ENCODE measurements at regions not wholly inside any gene's neighbourhood (a gene's known extent, or its start where the extent isn't known, plus 50 kb on each side); places are given as distances from the start of the nearest gene placed in this dataset.
"Not testable (repeated sequence)": the region's sequence is repeated elsewhere in the genome, so short reads cannot be mapped to it uniquely, and the experiment has no call there.

- TF ChIP-seq CTCF (conservative IDR thresholded peaks at IDR 0.05) (no peak), ZFX (IDR thresholded peaks at IDR 0.05) (no peak)
Observed at GRCh38 chr2:150062416-150062815, 425.1 kb downstream of the RND3 start.

DNA sequence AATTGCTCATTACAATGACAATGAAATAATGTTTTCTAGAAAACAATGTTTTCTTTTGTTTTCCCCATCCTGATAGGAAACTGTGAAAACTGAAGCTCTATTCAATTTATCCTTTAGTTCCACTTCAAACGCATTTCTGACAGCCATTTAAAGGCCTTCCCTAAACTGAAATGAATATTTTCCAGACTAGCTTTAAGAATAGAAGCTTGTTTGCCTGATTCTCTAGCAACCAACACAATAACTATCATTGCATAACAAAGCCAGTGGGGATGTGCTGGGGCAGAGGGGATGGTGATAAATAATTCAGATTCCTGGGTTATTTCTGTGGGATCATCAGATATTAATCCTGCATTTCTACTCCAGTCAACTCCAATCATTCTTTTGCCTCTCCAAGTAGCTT lies 427.1 kb downstream of the RND3 start:
- no peak for TF ChIP-seq CTCF (conservative IDR thresholded peaks at IDR 0.05)
- TF ChIP-seq ZFX (IDR thresholded peaks at IDR 0.05), result no peak
- H3K27ac ChIP-seq, result no peak overlapping the region

More at GRCh38 chr2:150062416-150062815, 425.1 kb downstream of the RND3 start:
- H3K27ac ChIP-seq, result no peak overlapping the region

- not testable (repeated sequence) for H3K27ac ChIP-seq
Observed at GRCh38 chr2:150059676-150060075, 427.8 kb downstream of the RND3 start.

DNA sequence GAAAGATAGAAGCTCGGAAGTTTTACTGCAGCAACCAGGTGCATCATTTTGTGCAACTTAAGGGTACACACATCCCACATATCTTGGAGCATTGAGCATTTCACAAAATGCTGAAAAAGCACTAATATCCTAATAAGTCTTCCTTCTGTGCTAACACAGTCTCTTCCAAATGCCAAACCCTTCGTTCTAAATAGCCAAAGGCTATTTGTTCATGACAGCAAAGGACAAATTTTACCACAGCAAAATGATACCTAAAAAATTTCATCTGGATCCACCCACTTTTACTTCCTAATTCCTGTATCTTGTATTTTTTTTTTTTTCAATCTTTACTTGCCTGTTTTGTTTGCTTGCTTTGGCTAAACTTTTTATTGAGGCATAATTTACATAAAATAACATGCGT lies 435.0 kb downstream of the RND3 start:
- TF ChIP-seq CTCF (conservative IDR thresholded peaks at IDR 0.05) (no peak), ZFX (IDR thresholded peaks at IDR 0.05) (no peak)
- H3K27ac ChIP-seq, result no peak overlapping the region

DNA sequence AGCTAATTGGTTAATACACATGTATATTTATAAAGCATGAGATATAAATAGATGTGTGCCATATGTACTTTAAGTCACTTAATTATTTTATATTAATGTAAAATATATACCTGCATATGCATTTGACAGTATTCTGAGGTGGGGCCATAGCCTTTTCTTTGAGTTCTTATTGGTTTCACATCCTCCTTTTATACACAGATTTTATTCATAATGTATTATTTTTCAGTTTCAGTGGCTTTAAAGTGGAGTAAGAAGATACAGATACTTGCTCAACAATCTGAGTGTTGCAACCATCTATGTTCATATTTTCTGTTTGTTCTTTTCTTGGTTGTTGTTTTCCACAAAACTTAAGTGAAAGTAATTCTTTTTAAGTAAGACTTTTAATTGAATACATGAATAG lies 436.5 kb downstream of the RND3 start:
- H3K27ac ChIP-seq, result no peak overlapping the region
- no peak for TF ChIP-seq ZFX (IDR thresholded peaks at IDR 0.05)
- TF ChIP-seq CTCF (conservative IDR thresholded peaks at IDR 0.05), result no peak

DNA sequence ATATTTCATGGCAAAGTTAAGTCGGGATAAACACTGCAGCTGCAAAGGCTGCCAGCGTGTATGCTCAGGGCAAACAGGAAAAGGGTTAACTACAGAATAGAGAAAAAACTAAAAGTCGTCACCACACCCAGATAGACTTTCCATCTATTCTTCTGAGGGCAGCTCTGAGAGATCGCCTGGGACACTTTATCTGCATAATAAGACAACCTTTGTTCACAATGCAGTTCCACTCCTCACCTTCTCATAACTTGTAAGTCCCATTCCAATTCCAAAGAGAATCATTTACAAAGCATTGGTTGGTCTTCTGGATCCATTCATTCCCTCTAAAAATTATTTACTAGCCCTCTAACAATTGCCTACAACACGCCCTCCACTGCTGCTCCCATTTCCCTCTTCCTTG lies 437.4 kb downstream of the RND3 start:
- TF ChIP-seq CTCF (conservative IDR thresholded peaks at IDR 0.05), result no peak
- TF ChIP-seq ZFX (IDR thresholded peaks at IDR 0.05), result no peak
- H3K27ac ChIP-seq, result no peak overlapping the region

GRCh38 chr2:150047620-150048222 lies 439.7 kb downstream of the RND3 start:
- no peak overlapping the region for H3K27ac ChIP-seq
- TF ChIP-seq ZFX (IDR thresholded peaks at IDR 0.05) (no peak), CTCF (conservative IDR thresholded peaks at IDR 0.05) (no peak)

GRCh38 chr2:150046810-150047209 lies 440.7 kb downstream of the RND3 start:
- H3K27ac ChIP-seq, result no peak overlapping the region
- TF ChIP-seq ZFX (IDR thresholded peaks at IDR 0.05), result no peak
- no peak for TF ChIP-seq CTCF (conservative IDR thresholded peaks at IDR 0.05)

Data from C4-2B (cell line).